ENCODE measurements at regions not wholly inside any gene's neighbourhood (a gene's known extent, or its start where the extent isn't known, plus 50 kb on each side); places are given as distances from the start of the nearest gene placed in this dataset.
A peak's percentile ranks its signal among the peaks of the same experiment; 100 is the strongest.
"Not testable (repeated sequence)": the region's sequence is repeated elsewhere in the genome, so short reads cannot be mapped to it uniquely, and the experiment has no call there.

DNA sequence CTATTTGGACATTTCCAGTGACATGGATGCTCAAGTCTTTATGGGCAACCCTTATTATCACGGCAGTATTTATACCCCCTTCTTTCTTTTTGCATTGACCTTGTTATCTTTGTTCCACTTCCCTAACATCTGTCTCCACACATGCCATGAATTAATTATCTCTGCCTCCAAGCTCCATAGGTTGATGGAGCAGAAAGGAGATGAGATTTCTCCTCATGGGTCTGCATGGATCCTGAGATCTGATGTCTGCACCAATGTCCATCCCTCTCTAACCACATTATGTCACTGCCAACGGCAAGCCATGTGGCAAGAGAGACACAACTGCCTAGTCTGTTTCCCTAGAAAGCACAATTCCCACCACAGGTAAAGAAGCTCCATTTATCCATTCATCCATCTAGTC is 416.8 kb upstream of the ASIC2 start:
- Mint-ChIP-seq H3K4me1 (ENCODE audit: unreplicated experiment) (no peaks in the 10 kb centered on the region), H3K27ac (ENCODE audit: unreplicated experiment) (no peak overlapping the region), H3K4me3 (ENCODE audit: unreplicated experiment) (no peak overlapping the region), H3K9me3 (ENCODE audit: unreplicated experiment) (peaks cover 12% of the 10 kb centered on the region), H3K27me3 (ENCODE audit: unreplicated experiment) (no peaks in the 10 kb centered on the region), H3K36me3 (ENCODE audit: unreplicated experiment) (no peaks in the 10 kb centered on the region)
- TF ChIP-seq, protein P1, sequence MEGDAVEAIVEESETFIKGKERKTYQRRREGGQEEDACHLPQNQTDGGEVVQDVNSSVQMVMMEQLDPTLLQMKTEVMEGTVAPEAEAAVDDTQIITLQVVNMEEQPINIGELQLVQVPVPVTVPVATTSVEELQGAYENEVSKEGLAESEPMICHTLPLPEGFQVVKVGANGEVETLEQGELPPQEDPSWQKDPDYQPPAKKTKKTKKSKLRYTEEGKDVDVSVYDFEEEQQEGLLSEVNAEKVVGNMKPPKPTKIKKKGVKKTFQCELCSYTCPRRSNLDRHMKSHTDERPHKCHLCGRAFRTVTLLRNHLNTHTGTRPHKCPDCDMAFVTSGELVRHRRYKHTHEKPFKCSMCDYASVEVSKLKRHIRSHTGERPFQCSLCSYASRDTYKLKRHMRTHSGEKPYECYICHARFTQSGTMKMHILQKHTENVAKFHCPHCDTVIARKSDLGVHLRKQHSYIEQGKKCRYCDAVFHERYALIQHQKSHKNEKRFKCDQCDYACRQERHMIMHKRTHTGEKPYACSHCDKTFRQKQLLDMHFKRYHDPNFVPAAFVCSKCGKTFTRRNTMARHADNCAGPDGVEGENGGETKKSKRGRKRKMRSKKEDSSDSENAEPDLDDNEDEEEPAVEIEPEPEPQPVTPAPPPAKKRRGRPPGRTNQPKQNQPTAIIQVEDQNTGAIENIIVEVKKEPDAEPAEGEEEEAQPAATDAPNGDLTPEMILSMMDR (IDR thresholded peaks at IDR 0.05), result no peak
- DNase-seq (ENCODE audit: extremely low spot score, unreplicated experiment), result no peak

DNA sequence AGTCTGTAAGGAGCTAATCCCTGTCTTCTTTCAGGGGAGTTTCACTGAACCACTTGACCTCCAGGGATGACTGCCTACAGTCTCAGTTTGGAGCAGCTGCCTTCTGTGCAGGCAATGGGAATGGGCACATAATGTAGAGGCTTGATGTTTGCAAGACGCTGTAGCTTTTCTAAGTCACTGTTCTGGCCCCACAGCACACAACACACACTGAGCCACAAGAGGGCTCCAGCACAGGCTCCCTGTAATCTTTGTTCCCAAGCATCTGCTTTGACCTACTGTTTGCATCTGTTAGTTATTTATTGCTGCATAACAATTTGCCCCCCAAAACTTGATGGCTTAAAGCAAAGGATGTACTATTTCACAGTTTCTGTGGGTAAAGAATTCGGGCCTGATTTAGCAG is 419.0 kb upstream of the ASIC2 start:
- Mint-ChIP-seq H3K36me3 (ENCODE audit: unreplicated experiment) (no peaks in the 10 kb centered on the region), H3K4me1 (ENCODE audit: unreplicated experiment) (no peaks in the 10 kb centered on the region), H3K27ac (ENCODE audit: unreplicated experiment) (no peak overlapping the region), H3K4me3 (ENCODE audit: unreplicated experiment) (no peak overlapping the region), H3K9me3 (ENCODE audit: unreplicated experiment) (peaks cover 8% of the 10 kb centered on the region), H3K27me3 (ENCODE audit: unreplicated experiment) (no peaks in the 10 kb centered on the region)
- TF ChIP-seq, protein P1 (IDR thresholded peaks at IDR 0.05), result no peak
- no peak for DNase-seq (ENCODE audit: extremely low spot score, unreplicated experiment)

DNA sequence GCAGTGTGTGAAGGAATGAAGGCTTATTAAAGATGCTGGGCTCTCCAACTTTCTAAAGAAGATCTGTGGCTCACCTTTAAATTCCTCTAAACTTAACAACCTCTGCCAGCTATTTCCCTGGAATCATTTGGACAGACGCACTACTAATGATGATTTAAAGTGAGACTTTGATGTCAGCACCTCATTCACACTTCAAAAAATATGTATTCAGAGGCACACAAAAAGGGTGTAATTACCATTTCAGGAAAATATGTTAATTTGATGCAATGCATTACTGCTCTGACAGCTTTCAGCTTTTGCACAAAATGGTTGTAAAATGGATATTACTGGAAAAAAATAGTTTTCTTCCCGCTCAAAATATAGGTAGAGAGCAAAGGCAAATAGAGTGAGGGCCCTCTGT is 423.9 kb upstream of the ASIC2 start:
- H3K4me3 Mint-ChIP-seq (ENCODE audit: unreplicated experiment), result no peak overlapping the region
- no peaks in the 10 kb centered on the region for H3K36me3 Mint-ChIP-seq (ENCODE audit: unreplicated experiment)
- no peaks in the 10 kb centered on the region for H3K4me1 Mint-ChIP-seq (ENCODE audit: unreplicated experiment)
- no peak for DNase-seq (ENCODE audit: extremely low spot score, unreplicated experiment)
- no peaks in the 10 kb centered on the region for H3K27me3 Mint-ChIP-seq (ENCODE audit: unreplicated experiment)
- TF ChIP-seq, protein P1 (IDR thresholded peaks at IDR 0.05), result no peak
- peaks cover 10% of the 10 kb centered on the region for H3K9me3 Mint-ChIP-seq (ENCODE audit: unreplicated experiment)
- H3K27ac Mint-ChIP-seq (ENCODE audit: unreplicated experiment), result no peak overlapping the region

DNA sequence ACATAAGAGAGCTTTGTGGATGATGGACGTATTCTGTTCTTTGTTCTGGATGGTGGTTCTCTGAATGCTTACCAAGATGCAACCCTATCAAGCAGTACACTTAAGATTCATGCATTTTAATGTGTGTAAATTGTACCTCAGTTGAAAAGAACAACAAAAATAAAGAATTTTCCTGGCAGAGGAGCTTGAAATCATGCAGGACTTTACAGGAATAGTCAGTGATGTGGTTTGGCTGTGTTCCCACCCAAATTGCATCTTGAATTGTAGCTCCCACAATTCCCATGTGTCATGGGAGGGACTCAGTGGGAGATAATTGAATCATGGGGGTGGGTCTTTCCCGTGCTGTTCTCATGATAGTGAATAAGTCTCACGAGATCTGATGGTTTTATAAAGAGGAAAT is 430.6 kb upstream of the ASIC2 start:
- H3K27me3 Mint-ChIP-seq (ENCODE audit: unreplicated experiment); H3K9me3 Mint-ChIP-seq (ENCODE audit: unreplicated experiment); H3K36me3 Mint-ChIP-seq (ENCODE audit: unreplicated experiment); H3K27ac Mint-ChIP-seq (ENCODE audit: unreplicated experiment); DNase-seq (ENCODE audit: extremely low spot score, unreplicated experiment); H3K4me1 Mint-ChIP-seq (ENCODE audit: unreplicated experiment); H3K4me3 Mint-ChIP-seq (ENCODE audit: unreplicated experiment): not testable (repeated sequence)

DNA sequence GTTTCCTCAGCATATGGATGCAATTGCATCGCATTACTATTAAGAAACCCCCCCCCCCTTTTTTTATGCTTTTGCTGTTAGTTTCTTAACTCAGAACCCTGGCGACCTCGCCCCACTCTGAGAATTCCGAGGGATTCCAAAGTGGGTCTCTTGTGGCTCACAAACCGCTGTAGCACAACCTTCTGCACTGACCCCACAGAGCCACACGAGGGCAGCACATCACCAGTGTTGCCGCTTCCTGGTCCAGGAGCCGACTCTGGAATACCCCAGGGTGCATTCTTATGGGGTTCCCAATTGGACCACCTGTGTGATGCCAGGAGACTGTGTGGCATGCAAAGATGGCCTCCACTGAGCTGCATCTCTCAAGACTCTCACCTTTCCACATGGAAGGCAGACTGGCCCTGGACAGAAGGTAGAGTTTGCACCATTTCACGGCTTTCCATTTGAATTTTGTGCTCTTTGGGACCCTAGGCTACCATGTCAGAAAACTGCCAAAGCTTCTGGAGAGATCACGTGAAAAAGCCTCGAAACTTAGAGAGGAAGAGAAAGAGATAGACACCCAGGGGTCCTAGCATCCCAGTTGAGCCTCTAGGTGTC is 432.7 kb upstream of the ASIC2 start:
- Mint-ChIP-seq H3K9me3 (ENCODE audit: unreplicated experiment) (peaks cover 9% of the 10 kb centered on the region), H3K27ac (ENCODE audit: unreplicated experiment) (no peak overlapping the region), H3K4me3 (ENCODE audit: unreplicated experiment) (no peak overlapping the region), H3K4me1 (ENCODE audit: unreplicated experiment) (no peaks in the 10 kb centered on the region), H3K27me3 (ENCODE audit: unreplicated experiment) (no peaks in the 10 kb centered on the region), H3K36me3 (ENCODE audit: unreplicated experiment) (no peaks in the 10 kb centered on the region)
- DNase-seq (ENCODE audit: extremely low spot score, unreplicated experiment), result no peak
- TF ChIP-seq, protein P1 (IDR thresholded peaks at IDR 0.05), result peak; percentile 53

DNA sequence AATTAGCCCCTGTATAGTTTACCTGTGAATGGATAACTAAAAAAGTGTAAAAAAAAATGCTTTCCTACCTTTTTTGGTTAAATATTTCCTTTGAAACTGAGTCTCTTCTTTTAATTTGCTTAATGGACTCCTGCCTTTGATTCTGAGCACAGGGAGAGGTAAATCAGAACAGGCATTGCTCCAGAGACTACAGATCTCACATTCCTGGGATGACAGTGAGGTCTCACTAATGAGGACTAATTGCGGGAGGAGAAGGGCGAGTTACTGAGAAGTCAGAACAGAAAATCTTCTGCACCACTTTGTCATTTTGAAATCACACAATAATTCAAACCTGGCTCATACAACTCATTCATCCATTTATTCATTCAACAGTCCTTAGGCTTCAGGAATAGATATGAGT is 437.0 kb upstream of the ASIC2 start:
- TF ChIP-seq, protein P1 (IDR thresholded peaks at IDR 0.05), result no peak
- Mint-ChIP-seq H3K36me3 (ENCODE audit: unreplicated experiment) (no peaks in the 10 kb centered on the region), H3K4me3 (ENCODE audit: unreplicated experiment) (no peak overlapping the region), H3K27me3 (ENCODE audit: unreplicated experiment) (no peaks in the 10 kb centered on the region), H3K9me3 (ENCODE audit: unreplicated experiment) (peaks cover 23% of the 10 kb centered on the region), H3K27ac (ENCODE audit: unreplicated experiment) (no peak overlapping the region), H3K4me1 (ENCODE audit: unreplicated experiment) (no peaks in the 10 kb centered on the region)
- no peak for DNase-seq (ENCODE audit: extremely low spot score, unreplicated experiment)

All from osteocyte (in vitro differentiated cells).